CD4-positive, alpha-beta T cell treated with Interleukin-4 for 1 hour (primary cell): ENCODE measurements at regions not wholly inside any gene's neighbourhood (a gene's known extent, or its start where the extent isn't known, plus 50 kb on each side); places are given as distances from the start of the nearest gene placed in this dataset.

Experiments used
- DNase-seq, 2 donors: peaks; one replicate each; pipeline ENCODE4 v3.0.0-alpha.2; 2020 to 2022

GRCh38 chr17:72344613-72345012 lies 223.8 kb downstream of the SOX9 start:
- no peak for DNase-seq

DNA sequence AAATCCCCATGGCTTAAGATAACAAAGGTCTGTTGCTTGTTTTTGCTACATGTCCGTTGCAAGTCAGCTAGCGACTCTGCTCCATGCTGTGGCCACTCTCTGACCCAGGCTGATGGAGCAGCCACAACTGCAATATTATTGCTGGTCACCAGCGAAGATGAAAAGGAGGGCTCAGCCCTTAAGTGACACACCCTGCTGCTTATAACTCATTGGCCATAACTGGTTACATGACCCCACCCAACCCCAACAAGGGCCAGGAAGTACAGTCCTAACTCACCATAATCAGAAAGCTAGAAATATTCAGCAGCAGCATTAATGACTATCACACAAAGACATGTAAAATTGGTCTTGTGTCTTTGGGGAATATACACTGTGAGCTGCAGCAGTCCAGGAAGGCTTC lies 224.3 kb downstream of the SOX9 start:
- no peak for DNase-seq

DNA sequence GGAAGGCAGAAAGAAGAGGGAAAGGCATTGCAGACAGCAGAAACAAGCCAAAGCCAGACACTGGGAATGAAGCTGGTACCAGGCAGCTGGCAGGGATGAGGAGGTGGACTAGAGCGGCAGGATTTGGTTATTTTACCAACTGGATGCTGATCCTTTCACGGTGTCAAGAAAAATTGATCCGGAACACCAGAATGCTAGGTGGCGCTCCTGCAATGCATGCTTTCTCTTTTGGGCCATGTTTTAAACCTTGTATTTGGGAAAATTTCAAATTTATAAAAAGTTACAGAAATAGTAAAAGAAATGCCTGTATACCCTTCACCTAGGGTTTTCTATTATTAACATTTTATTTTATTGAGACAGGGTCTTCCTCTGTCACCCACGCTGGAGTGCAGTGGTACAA lies 224.7 kb downstream of the SOX9 start:
- no peak for DNase-seq

DNA sequence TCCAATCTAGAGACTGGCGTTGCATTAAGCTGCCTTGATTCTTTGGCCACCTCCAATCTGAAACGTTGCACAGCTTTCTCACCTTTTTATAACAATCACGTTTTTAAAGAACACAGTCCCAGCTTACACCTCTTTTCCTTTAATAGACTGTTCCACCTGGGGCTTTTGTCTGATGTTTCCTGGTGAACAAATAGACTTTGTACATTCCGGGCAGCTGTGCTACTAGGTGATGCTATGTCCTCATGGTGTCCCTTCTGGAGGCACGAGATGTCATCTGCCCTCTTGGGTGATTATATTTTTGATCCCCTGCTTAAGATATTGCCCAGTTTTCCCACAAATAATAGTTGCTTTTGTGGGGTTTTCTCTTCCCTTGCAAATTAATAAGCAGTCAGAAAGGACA lies 225.5 kb downstream of the SOX9 start:
- DNase-seq: no peak

GRCh38 chr17:72349011-72349410 lies 228.2 kb downstream of the SOX9 start:
- DNase-seq: no peak

DNA sequence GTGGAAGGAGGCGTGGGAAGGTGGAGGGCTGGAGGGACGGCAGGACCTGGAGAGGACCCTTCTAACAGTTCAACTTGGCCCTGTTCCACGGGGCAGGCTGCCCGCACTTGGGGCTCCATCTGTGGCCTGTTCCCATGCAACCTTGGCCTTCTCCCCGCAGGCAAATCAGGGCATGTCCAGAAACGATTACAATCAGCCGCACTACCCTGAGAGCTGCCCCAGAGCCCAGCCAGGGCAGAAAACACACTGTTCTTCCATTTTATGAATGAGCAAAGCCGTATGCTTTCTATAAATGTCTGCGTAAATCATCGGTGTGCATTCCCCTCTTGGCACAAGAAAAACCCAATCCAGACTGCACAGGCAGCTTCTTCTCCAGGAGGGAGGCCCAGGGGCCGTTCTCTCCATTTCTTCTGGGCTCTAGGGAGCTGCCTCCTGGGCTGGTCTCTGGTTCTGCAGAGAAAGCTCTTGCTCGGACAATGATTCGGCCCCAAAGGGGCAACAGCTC lies 228.7 kb downstream of the SOX9 start:
- DNase-seq: no peak

GRCh38 chr17:72350073-72350472 lies 229.3 kb downstream of the SOX9 start:
- DNase-seq: no peak

- no peak for DNase-seq
These were observed 230.5 kb downstream of the SOX9 start for GRCh38 chr17:72351365-72351764.

DNA sequence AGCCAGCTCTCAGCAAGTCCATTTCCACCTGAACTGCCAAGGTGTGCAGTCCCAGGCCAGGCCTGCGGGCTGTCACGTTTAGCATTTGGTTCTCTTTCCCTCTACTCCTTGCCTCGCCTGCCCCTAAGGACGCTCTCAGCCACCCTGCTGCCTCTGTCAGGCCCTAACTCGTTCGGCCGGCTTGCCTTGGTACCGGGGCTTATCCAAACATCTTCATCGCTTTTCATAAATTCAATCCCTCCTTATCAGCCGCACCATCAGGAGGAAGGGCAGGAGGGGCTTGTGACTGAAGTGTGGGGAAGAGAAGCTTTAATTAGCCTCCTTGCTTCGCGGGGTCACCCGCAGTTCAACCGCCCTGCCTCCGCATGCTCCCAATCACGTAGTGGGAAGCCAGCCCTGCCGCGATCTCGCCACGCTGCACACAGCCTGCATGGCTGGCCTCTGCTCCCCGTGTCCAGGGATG lies 231.1 kb downstream of the SOX9 start:
- no peak for DNase-seq

DNA sequence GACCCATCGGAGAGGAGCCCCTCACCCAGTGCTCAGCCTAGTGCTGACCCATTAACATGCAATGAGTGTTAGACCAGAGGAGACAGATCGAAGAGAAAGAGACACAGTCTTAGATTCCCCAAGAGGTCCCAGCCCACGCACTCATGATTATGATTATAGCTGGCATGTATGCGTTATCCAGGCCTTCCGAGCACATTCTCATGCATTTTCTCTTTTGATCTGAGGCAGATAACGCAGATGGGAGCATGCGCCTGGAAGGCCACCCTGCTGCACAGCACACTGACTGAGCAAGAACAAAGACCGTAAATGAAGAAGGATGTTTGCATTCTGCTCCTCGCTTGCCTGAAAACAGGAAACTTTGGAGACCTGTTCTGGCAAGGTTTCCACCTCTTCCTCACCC lies 232.7 kb downstream of the SOX9 start:
- no peak for DNase-seq

DNA sequence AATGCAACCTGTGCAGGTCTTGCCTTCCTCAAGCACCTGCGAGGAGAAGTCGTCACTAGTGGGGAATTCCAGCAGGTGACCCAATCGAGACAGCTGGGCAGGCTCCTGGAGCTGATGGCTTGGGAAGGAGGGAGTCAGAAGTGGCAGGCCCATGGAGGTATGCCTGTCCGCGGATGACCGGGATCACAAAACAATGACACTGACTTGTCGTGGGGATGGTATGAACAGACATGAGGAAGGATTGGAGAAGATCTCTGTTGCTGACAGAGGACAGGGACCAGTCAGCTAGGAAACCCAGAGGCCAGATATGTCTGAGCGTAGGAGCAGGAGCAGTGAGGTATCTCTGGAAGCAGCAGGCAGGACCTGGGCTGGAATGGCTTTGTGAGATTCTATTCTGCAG lies 233.3 kb downstream of the SOX9 start:
- no peak for DNase-seq

DNA sequence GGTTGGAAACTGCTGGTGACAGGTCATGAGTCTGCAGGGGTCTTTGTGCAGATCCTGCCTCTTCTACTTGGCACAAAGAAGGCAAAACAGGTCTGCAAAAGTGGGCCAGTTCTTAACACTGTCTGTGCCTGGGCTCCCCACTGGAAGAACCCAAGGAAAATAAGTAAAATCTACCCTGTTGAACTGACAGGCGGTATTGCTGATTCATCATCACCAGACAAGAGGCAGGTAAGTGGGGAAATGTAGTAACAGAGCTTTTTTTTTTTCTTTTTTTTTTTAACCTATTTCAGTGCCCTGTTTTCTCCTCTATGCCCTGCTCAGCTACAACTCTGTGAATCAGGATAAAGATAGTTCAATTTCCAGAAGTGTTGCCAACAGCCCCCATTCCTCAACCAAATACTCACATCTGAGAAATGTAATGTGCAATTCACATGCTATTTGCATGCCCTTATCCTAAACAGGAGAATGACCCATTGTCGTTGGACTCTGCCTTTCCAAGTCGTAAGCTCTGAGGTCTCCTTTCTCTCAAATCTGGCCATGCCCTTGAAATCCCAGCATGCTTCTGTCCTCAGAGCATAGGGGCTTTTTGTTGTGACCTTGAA lies 237.0 kb downstream of the SOX9 start:
- DNase-seq: no peak

GRCh38 chr17:72358465-72358864 lies 237.6 kb downstream of the SOX9 start:
- no peak for DNase-seq

DNA sequence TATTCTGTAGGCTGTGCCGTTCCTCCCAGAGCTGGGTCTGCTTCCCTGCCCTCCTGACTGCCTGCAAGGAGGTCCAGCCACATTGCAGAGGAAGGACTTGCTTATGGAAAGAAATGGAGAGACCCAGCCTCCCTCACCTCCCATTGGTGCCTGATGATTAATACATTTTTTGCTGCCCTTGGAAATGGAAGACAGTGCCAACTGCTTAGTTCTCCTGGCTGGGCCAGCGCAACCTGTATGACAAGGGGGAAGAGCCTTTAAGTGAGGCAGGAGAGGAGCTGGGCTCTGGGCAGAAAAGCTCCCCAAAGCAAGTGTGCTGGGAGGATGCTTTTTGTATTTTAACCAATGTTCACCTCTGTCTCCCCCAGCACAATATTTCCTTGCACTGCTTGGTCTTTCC lies 238.5 kb downstream of the SOX9 start:
- no peak for DNase-seq

GRCh38 chr17:72359811-72360210 lies 239.0 kb downstream of the SOX9 start:
- DNase-seq: no peak

- no peak for DNase-seq
These were observed 239.6 kb downstream of the SOX9 start for GRCh38 chr17:72360386-72360940.

DNA sequence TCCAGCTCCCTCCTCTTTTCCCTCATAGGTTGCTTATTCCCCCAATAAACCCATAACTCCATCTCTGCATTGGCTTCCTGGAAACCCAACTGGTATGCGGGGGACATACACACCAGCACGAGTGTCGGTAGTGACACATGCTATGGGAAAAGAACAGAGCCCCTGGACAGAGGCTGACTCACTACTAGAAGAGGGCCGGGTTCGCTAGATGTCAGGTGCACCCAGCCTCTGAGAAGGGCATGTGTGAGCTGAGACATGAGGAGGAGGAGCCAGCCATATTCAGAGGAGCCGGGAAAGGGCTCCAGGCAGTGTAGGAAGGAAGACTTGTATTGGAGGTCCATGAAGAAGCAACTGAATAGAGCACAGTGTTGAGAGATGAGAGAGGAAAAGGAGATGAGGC lies 241.1 kb downstream of the SOX9 start:
- no peak for DNase-seq

DNA sequence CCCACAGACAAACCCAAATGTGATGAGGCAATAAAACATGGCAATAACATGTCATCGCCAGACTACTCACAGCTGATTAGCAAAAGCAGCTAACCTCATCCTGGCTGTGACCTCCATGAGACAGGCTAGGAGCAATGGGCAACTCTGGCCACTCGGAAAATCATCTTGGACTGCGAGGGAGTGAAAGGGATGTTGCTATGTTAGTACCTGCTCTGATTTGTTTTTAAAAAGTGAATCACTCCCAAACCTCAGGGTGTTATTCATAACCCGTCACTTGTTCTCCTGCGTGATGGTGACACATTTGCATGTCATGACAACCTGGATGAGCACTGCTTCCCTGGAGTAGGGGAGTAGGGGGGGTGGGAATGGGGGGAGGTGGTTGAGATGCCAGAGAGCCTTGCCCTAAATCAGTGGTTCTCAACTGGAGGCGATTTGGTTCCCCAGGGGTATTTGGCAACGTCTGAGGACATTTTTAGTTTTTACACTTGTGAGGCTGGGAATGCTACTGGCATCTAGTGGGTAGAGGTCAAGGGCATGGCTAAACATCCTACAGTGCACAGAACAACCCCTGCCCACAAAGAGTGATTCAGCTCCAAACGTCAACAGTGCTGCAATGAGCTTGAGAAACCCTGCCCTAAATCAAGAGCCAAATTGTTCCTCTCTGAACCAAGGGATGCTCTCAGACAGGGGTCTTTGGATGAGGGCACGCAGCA lies 241.7 kb downstream of the SOX9 start:
- no peak for DNase-seq

DNA sequence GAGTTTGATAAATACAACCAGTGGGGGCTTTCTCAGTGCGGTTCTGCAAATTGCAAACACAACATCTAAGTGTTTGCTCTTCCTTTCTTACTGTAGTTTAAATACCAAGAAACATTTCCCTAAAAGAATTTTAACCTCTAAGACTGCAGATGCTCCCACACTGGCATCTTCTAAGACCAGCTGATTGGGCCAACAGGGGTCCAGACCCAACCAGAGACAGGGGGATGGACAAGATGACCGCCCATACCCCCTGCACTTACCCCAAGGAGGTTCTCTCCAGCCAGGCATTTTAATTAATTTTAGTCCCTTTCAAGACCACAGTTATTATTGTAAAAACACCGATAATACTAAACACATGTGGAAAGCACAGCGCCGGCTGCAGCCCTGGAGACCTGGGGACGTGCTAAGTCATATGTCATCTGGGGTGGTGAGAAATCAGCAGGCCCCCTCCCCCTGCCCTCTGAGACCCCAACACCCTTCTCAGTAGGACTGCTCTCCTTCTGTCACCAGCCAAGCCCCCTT lies 242.3 kb downstream of the SOX9 start:
- no peak for DNase-seq

DNA sequence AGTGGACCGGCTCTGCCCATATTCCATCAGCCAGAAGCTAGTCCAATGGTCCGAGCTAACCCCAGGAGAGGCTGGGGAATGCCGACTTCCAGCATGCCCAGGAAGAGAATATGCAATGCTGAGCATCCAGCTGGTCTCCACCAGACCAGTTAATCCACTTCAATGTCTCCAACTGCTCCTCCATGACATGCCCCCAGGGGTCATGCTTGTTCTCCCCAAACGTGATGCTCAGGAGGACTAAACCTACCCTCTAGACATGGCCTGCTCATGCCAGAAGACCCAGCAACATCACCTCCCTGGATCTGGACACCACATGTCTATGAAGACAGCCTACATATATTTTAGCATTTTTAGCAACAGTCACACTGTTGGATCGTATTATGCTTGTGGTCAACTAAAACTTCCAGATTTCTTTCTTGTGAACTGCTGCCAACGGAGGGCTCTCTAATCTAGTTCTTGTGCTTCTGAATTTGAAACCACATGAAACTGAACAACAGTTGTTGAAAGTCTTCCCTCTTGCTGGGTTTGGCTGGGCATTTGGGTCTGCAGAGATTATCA lies 245.1 kb downstream of the SOX9 start:
- DNase-seq: no peak

- DNase-seq: no peak
These were observed 245.8 kb downstream of the SOX9 start for GRCh38 chr17:72366626-72367025.

DNA sequence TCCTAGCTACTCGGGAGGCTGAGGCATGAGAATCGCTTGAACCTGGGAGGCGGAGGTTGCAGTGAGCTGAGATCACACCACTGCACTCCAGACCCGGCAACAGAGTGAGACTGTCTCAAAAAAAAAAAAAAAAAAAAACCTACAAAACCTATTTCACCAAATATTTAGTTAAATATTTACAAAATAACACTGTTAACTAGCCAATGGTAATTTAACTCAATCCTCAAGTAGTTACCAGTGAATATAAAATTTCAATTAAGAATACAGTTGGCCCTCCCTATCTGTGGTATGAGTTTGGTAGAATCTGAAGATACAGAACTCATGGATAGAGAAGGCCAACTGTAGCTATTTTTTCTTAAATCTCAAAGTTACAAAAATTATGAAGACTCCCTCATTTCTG lies 247.4 kb downstream of the SOX9 start:
- DNase-seq: no peak

GRCh38 chr17:72369366-72369765 lies 248.5 kb downstream of the SOX9 start:
- no peak for DNase-seq

DNA sequence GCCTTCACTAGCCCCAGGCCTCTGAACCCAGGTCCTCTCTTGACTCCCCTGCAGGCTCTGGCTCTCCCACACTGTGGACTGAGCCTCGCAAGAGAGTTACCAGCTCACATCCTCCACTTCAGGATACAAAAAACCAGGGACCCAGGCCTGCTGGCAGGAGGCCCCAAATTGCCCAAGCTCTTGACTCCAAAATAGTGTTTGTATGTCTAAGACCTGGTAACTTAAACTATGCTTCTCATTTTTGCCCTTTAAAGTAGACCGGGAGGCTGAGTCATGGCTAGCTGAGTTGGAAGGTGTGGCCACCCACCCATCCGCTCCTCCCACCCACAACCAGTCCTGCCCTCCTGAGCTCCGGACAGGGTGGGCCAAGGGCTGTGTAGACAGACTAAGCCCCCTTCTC lies 250.0 kb downstream of the SOX9 start:
- no peak for DNase-seq
